ENCODE measurements at regions not wholly inside any gene's neighbourhood (a gene's known extent, or its start where the extent isn't known, plus 50 kb on each side); places are given as distances from the start of the nearest gene placed in this dataset.

DNA sequence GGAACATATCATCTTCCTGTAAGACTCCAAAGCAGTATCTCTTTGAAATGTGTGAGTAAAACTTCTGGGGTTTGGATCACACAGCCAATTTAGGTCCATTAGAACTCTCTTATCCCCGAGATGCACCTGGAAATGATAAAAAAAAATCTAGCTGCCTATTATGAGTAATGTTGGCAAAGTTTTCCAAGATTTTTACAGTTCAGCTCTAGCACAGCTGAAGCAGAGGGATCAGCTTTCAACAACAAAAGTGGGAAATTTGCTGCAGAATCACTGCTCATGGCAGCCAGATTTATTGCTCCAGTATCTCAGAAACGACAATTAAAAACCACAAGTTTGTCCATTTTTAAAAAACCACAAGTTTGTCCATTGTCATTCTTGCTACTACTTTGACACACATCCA lies 292.2 kb downstream of the IRX2 start:
- TF ChIP-seq EZH2 (IDR thresholded peaks at IDR 0.05; ENCODE audit: insufficient read depth, low read length) (no peak), CTCF (IDR thresholded peaks at IDR 0.05; ENCODE audit: insufficient read depth, low read depth, low read length) (no peak)

Data from astrocyte (in vitro differentiated cells and primary cell).